Fibroblast of villous mesenchyme (primary cell): ENCODE measurements at regions not wholly inside any gene's neighbourhood (a gene's known extent, or its start where the extent isn't known, plus 50 kb on each side); places are given as distances from the start of the nearest gene placed in this dataset.

Experiments
- DNase-seq: peaks from one replicate; pipeline ENCODE4 v3.0.0-alpha.2; 2010; ENCODE audit warnings: low read depth
- H3K4me3 ChIP-seq: 2 replicates; pipeline ENCODE4 v1.5.1; 2011; ENCODE audit warnings: low read depth, mild to moderate bottlenecking, low read length
- CTCF ChIP-seq: IDR thresholded peaks from 2 replicates; pipeline ENCODE4 v1.5.1; 2012; ENCODE audit warnings: low read depth, mild to moderate bottlenecking, low read length; ENCODE audit not compliant: insufficient read depth

DNA sequence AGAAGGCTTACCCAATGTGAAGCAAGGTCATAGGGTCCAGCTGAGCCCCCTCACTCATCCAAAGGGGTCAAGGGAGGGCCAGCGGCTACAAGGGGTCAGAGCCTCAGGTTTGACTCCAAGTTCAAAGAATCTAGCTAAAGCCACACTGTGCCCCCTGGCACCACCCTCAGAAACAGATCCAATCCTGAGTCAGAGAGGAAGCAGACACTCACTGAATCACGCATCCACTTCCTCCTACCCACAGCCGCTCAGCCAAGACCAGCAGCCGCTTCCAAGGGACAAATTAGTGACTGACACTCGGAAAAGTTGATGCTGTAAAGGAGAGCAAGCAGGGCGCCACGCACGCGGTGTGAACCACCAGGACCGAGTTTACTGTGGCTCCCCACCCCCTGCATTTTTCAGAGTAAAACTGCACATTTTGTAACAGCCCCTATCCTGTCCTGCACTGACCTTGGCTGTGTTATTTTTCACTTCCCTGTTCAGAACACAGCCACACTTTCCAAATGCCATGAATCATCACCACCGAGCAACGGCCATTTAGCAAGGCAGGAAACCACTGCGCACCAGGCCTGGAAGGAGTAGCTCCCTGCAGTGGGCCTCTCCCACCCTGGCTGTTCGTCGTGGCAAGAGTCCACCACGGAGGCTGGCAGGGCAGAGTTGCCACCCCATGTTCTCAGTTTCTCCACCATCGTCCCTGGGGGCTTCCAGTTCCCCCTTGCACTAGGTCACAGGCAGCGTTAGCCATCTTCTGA is 147.8 kb downstream of the TOMM20 start:
- TF ChIP-seq CTCF = no peak
- H3K4me3 ChIP-seq = no peak overlapping the region
- DNase-seq = peak; percentile 99

DNA sequence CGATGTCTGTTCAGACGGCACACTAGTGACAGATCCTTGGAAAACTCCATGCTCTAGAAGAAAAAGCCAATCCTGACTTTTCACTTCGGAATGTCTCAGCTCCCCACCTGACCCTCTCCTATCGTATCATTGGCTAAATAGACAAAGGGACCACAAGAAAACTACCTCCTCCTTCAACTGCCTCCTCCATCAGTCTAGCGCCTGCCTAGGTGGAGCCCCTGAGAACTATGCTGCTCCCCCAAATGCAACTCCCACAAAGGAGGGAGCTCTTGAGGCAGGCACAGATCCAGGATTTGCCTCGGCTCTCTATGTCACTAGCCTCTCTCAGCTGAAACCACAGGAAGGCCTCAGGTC is 148.4 kb downstream of the TOMM20 start:
- no peak for TF ChIP-seq CTCF
- no peak for DNase-seq
- H3K4me3 ChIP-seq = no peak overlapping the region

DNA sequence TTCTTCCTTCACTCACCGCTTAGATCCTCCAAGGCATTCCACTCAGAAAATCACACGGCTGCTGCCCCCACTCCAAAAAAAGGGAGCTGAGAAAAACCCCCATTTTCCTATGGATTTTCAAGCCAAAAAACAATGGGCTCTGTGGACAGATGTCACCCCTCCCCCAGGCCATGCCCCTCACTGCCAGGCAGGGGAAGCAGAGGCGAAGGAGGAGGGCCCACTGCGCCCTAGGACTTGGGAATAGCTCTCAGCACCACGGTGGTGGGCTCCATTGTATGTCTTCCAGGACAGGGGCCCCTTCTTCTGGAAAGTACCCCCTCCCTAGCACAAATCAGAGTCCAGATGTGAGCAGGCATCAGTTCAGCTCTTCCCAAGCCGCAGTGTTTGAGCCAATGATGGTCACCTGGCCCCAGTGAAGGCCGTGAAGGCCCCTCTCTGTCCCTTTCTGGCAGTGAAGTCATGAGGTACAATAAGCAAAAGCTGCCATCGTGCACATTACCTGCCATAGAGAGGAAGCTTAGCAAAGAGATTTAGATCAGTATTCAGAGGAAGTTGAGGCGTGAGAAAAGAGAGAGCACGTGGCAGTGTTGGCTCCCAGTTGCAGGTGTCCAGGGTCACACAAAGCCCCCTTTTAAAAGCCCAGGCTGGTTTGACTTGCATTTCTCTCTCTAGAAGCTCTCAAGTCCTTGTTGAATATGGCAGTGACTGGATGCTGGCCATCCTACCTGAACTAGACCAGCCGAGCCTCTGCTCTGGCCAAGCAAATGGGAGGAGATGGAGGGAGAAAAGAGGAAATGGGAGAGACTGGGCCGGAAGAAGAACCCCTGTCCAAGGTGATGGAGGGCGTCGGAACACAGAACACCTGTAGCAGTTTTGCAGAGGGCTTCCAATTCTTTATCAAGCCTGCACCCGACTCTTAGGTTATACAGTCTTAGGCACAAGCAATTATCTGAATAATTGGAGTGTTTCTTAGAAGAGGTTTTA is 149.0 kb downstream of the TOMM20 start:
- no peak for DNase-seq
- no peak for TF ChIP-seq CTCF
- no peak overlapping the region for H3K4me3 ChIP-seq

DNA sequence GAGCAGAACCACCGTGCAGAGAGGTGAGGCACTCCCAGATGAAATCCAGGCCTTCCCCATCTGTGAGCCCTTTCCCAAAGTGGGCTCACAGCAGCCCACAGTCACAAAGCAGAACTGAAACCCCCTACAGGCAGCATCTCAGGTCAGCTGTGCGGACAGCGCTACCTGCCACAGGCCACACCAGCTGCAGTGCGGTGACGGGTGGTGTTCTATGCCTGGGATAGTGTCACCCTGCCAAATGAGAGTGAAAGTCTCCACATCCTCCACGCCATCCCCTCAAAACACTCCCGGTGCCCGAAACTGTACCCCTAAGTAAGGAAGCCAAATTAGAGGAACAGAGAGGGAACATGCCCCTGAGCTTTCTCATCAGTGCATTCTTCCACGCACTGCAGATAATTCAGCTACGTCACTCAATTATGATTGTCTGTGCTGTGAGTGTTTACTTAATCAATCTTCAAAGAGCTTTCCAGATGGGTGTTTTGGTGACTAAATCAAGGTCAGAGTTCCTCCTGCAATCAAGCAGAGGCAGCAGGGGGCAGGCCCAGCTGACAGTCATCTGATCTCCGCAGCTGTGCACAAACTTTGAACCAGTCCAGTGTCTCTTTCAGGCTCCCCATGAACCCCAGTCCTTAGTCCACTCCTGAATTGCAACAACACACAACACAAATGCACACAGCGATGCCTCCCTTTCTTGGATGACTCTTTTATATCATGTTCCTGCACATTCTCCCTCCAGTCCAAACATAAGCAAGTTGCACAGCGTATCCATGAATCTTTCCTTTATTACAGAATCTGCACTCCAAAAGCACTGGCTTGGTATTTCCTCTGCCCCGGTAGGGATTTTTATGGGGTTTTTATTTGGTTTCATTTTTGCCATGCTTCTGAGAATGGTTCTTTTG is 150.0 kb downstream of the TOMM20 start:
- no peak for TF ChIP-seq CTCF
- no peak overlapping the region for H3K4me3 ChIP-seq
- peak; percentile 95 for DNase-seq

DNA sequence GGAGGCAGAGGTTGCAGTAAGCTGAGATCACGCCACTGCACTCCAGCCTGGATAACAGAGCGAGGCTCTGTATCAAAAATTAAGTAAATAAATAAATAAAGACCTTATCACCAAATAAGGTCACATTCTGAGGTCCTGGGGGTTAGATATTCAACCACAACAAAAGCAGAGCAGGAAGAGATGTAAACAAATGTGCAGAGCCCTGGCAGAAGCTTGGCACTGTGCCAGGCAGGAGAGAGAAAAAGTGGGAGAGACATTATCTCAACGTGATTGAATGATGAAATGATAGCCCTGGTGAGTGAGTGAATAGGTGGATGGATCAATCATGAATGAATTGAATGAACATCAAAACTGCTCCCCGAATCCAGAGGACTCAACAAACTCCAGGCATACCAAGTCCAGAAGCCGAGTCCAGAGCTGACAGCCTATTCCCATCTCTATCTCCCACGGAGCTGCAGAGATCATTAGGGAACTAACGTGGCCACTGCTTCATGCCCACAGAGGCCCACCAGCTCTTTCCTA is 150.7 kb downstream of the TOMM20 start:
- no peak for TF ChIP-seq CTCF
- no peak overlapping the region for H3K4me3 ChIP-seq
- DNase-seq = no peak
